Activated CD8-positive, alpha-beta T cell treated with anti-CD3 and anti-CD28 coated beads for 36 hours (primary cell): ENCODE measurements at regions not wholly inside any gene's neighbourhood (a gene's known extent, or its start where the extent isn't known, plus 50 kb on each side); places are given as distances from the start of the nearest gene placed in this dataset.
"Not testable (repeated sequence)": the region's sequence is repeated elsewhere in the genome, so short reads cannot be mapped to it uniquely, and the experiment has no call there.

Source experiments
- ATAC-seq: fragments of 200-7000 bp; cut with Tn5 transposase; one replicate; pipeline ENCODE4 v1.10.0; 2021; ENCODE audit warnings: mild to moderate bottlenecking, moderate library complexity
- CTCF ChIA-PET: fragments of 350-600 bp; sonication (Branson Sonifier 250); formaldehyde crosslinking; loops from one replicate; lab custom pipeline; 2021; ENCODE audit warnings: antibody characterized with exemption; lab: Charles Lee
- POLR2A ChIA-PET: fragments of 350-600 bp; sonication (Branson Sonifier 250); formaldehyde crosslinking; loops from one replicate; lab custom pipeline; 2021; ENCODE audit warnings: antibody characterized with exemption; lab: Charles Lee
- DNase-seq: peaks from one replicate; pipeline ENCODE4 v3.0.0-alpha.2; 2020
- H3K27ac Mint-ChIP-seq: one replicate; pipeline ENCODE4 v1.8.0; 2021; ENCODE audit warnings: mild to moderate bottlenecking, mixed read lengths
- H3K27me3 Mint-ChIP-seq: one replicate; pipeline ENCODE4 v1.8.0; 2021; ENCODE audit warnings: mixed read lengths
- H3K36me3 Mint-ChIP-seq: one replicate; pipeline ENCODE4 v1.8.0; 2021; ENCODE audit warnings: low read depth, mixed read lengths
- H3K4me1 Mint-ChIP-seq: one replicate; pipeline ENCODE4 v1.8.0; 2021; ENCODE audit warnings: low read depth, mixed read lengths
- H3K4me3 Mint-ChIP-seq: one replicate; pipeline ENCODE4 v1.8.0; 2021; ENCODE audit warnings: mild to moderate bottlenecking, moderate library complexity, mixed read lengths
- H3K9me3 Mint-ChIP-seq: one replicate; pipeline ENCODE4 v1.8.0; 2021; ENCODE audit warnings: mixed read lengths
- intact Hi-C: fragments of 100-400 bp; cut with micrococcal nuclease; formaldehyde crosslinking; loops from one replicate; pipeline ENCODE4 v1.10.0; 2022
- TF ChIP-seq, protein P1 (sequence below): fragments of 200-600 bp; IDR thresholded peaks from one replicate; pipeline ENCODE4 v1.8.0; 2022; ENCODE audit warnings: antibody characterized with exemption, mild to moderate bottlenecking

GRCh38 chr9:107827884-107828283 lies 338.3 kb upstream of the KLF4 start:
- DNase-seq: no peak
- CTCF ChIA-PET: no interaction called here
- POLR2A ChIA-PET: no interaction called here
- Mint-ChIP-seq H3K4me3 (no peak overlapping the region), H3K27ac (no peak overlapping the region), H3K27me3 (no peaks in the 10 kb centered on the region), H3K36me3 (no peaks in the 10 kb centered on the region), H3K4me1 (no peaks in the 10 kb centered on the region), H3K9me3 (peaks cover 5% of the 10 kb centered on the region)
- ATAC-seq: no peak
- TF ChIP-seq, protein P1, sequence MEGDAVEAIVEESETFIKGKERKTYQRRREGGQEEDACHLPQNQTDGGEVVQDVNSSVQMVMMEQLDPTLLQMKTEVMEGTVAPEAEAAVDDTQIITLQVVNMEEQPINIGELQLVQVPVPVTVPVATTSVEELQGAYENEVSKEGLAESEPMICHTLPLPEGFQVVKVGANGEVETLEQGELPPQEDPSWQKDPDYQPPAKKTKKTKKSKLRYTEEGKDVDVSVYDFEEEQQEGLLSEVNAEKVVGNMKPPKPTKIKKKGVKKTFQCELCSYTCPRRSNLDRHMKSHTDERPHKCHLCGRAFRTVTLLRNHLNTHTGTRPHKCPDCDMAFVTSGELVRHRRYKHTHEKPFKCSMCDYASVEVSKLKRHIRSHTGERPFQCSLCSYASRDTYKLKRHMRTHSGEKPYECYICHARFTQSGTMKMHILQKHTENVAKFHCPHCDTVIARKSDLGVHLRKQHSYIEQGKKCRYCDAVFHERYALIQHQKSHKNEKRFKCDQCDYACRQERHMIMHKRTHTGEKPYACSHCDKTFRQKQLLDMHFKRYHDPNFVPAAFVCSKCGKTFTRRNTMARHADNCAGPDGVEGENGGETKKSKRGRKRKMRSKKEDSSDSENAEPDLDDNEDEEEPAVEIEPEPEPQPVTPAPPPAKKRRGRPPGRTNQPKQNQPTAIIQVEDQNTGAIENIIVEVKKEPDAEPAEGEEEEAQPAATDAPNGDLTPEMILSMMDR: no peak
- intact Hi-C loops: no loop called here

DNA sequence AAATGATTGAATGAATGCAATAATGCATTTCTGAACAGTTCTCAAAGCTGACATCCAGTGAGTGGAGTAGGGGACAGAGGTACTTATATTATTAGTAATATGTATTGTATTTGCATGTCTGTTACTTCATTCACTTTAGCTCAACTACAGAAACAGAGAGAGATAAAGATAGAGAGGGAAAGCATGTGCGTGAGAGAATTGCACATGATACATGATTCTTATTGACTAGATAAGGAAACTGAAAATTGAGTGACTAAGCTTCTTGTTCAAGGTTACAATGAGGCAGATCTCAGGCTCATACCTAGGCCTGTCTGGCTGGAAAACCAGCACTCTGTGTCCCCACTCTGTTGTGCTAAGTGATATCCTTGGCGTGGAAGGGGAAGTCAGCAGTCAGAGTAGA lies 337.7 kb upstream of the KLF4 start:
- Mint-ChIP-seq H3K4me3 (no peak overlapping the region), H3K9me3 (peaks cover 5% of the 10 kb centered on the region), H3K4me1 (no peaks in the 10 kb centered on the region), H3K27ac (no peak overlapping the region), H3K27me3 (no peaks in the 10 kb centered on the region), H3K36me3 (no peaks in the 10 kb centered on the region)
- intact Hi-C loops: no loop called here
- TF ChIP-seq, protein P1: no peak
- ChIA-PET POLR2A (no interaction called here), CTCF (no interaction called here)
- ATAC-seq: peak; percentile 24
- DNase-seq: no peak

- H3K4me1 Mint-ChIP-seq, CTCF ChIA-PET, intact Hi-C loops, DNase-seq, POLR2A ChIA-PET, H3K4me3 Mint-ChIP-seq, H3K36me3 Mint-ChIP-seq, H3K27me3 Mint-ChIP-seq, ATAC-seq, H3K27ac Mint-ChIP-seq, H3K9me3 Mint-ChIP-seq: not testable (repeated sequence)
Measured at GRCh38 chr9:107826688-107826983, 337.1 kb upstream of the KLF4 start.

- TF ChIP-seq, protein P1: no peak
- Mint-ChIP-seq H3K4me3 (no peak overlapping the region), H3K27ac (no peak overlapping the region), H3K9me3 (peaks cover 3% of the 10 kb centered on the region), H3K36me3 (no peaks in the 10 kb centered on the region), H3K27me3 (no peaks in the 10 kb centered on the region), H3K4me1 (no peaks in the 10 kb centered on the region)
- DNase-seq: no peak
- ChIA-PET CTCF (no interaction called here), POLR2A (no interaction called here)
- no peak for ATAC-seq
- intact Hi-C loops: no loop called here
Measured at GRCh38 chr9:107824556-107824955, 335.0 kb upstream of the KLF4 start.

DNA sequence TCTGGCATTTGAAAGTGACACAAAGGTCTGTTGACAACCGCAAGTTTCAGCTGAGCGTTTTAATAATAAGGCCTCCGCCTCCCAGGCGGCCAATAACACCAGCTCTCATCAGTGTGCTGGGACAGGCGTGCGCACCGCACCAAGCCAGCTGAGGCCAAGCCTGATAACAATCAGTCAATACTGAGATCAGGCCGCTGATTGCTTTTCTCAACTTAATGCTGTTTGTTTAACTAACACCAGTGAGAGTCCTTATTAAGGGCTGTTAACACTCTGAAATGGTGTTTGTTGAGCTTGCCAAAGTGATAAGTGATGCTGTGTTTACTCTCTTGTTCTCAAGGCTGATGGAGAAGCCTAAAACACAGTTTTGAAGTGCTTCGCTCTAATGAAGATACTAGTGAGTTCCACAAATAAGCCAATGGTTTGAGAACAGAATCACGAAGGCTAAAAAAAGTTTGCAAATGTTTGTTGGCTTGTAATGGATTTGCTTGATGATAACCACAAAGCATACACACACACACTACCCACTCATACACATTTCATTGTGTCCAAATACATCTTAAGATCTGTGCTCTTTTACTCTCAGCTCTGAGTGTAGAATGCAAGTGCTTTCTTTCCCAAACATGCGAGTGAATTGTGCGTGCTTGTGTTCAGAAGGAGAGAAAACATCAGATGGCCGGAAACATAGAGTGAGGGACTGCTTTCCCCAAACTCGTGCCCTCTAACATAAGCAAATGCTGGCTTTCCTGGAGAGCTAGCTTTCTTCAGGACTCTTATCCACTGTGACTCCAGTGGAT lies 330.4 kb upstream of the KLF4 start:
- POLR2A ChIA-PET: no interaction called here
- TF ChIP-seq, protein P1: no peak
- DNase-seq (no peak), ATAC-seq (no peak)
- H3K9me3 Mint-ChIP-seq: no peaks in the 10 kb centered on the region
- no peaks in the 10 kb centered on the region for H3K4me1 Mint-ChIP-seq
- no peaks in the 10 kb centered on the region for H3K27me3 Mint-ChIP-seq
- H3K27ac Mint-ChIP-seq: no peak overlapping the region
- no peak overlapping the region for H3K4me3 Mint-ChIP-seq
- intact Hi-C loops: no loop called here
- H3K36me3 Mint-ChIP-seq: no peaks in the 10 kb centered on the region
- CTCF ChIA-PET: interaction anchor here (0.9 kb wide), 1 partner anchor 250 kb away, joined by 3 read pairs; no protein-coding TSS in a partner anchor

GRCh38 chr9:107818503-107818829 lies 328.9 kb upstream of the KLF4 start:
- DNase-seq, H3K36me3 Mint-ChIP-seq, H3K4me3 Mint-ChIP-seq, POLR2A ChIA-PET, CTCF ChIA-PET, H3K9me3 Mint-ChIP-seq, H3K4me1 Mint-ChIP-seq, H3K27ac Mint-ChIP-seq, H3K27me3 Mint-ChIP-seq, intact Hi-C loops, ATAC-seq: not testable (repeated sequence)

- H3K4me1 Mint-ChIP-seq, DNase-seq, H3K9me3 Mint-ChIP-seq, H3K27ac Mint-ChIP-seq, H3K27me3 Mint-ChIP-seq, H3K4me3 Mint-ChIP-seq, intact Hi-C loops, ATAC-seq, POLR2A ChIA-PET, H3K36me3 Mint-ChIP-seq, CTCF ChIA-PET: not testable (repeated sequence)
Measured at GRCh38 chr9:107817595-107818502, 328.3 kb upstream of the KLF4 start.
